H9 (cell line): ENCODE measurements at regions not wholly inside any gene's neighbourhood (a gene's known extent, or its start where the extent isn't known, plus 50 kb on each side); places are given as distances from the start of the nearest gene placed in this dataset.

ENCODE experiments used
- DNase-seq: peaks from one replicate; pipeline ENCODE4 v3.0.0-alpha.2; 2017
- H2AFZ ChIP-seq: one replicate; pipeline ENCODE4 v1.6.1; 2013; ENCODE audit warnings: mild to moderate bottlenecking, low read length, control low read depth, moderate library complexity
- H2AK5ac ChIP-seq: 2 replicates; pipeline ENCODE4 v1.6.1; 2013; ENCODE audit warnings: low read length, control low read depth, mixed read lengths; ENCODE audit not compliant: insufficient read length
- H2BK120ac ChIP-seq: one replicate; pipeline ENCODE4 v1.6.1; 2013; ENCODE audit warnings: low read depth, mild to moderate bottlenecking, low read length, control low read depth, inconsistent platforms; ENCODE audit not compliant: poor library complexity, severe bottlenecking
- H2BK12ac ChIP-seq: 2 replicates; pipeline ENCODE4 v1.6.1; 2013; ENCODE audit warnings: low read length, control low read depth, mixed read lengths, low read depth; ENCODE audit not compliant: insufficient read length
- H2BK15ac ChIP-seq: 2 replicates; pipeline ENCODE4 v1.6.1; 2013; ENCODE audit warnings: low read depth, low read length, control low read depth
- H2BK20ac ChIP-seq: one replicate; pipeline ENCODE4 v1.6.1; 2013; ENCODE audit warnings: low read depth, mild to moderate bottlenecking, low read length, control low read depth, inconsistent platforms; ENCODE audit not compliant: poor library complexity, severe bottlenecking
- H2BK5ac ChIP-seq: 2 replicates; pipeline ENCODE4 v1.6.1; 2013; ENCODE audit warnings: low read length, control low read depth, mixed read lengths; ENCODE audit not compliant: insufficient read length
- H3K14ac ChIP-seq: 2 replicates; pipeline ENCODE4 v1.6.1; 2013; ENCODE audit warnings: low read length, control low read depth; ENCODE audit not compliant: insufficient read depth
- H3K18ac ChIP-seq: 2 replicates; pipeline ENCODE4 v1.6.1; 2013; ENCODE audit warnings: low read depth, mild to moderate bottlenecking, mixed read lengths, low read length, control low read depth; ENCODE audit not compliant: insufficient read length
- H3K23ac ChIP-seq: 2 replicates; pipeline ENCODE4 v1.6.1; 2013; ENCODE audit warnings: low read length, control low read depth, mixed read lengths, low read depth; ENCODE audit not compliant: insufficient read length
- H3K23me2 ChIP-seq: 2 replicates; pipeline ENCODE4 v1.6.1; 2013; ENCODE audit warnings: low read depth, mild to moderate bottlenecking, mixed read lengths, low read length, control low read depth; ENCODE audit not compliant: insufficient read length, poor library complexity, severe bottlenecking
- H3K27ac ChIP-seq: 2 replicates; pipeline ENCODE4 v1.5.1; 2013; ENCODE audit warnings: low read length, control low read depth, mixed read lengths, low read depth; ENCODE audit not compliant: insufficient read length
- H3K27me3 ChIP-seq: 2 replicates; pipeline ENCODE4 v1.6.1; 2013; ENCODE audit warnings: low read length, control low read depth, inconsistent platforms; ENCODE audit not compliant: insufficient read depth
- H3K4ac ChIP-seq: 2 replicates; pipeline ENCODE4 v1.6.1; 2013; ENCODE audit warnings: low read depth, mild to moderate bottlenecking, control low read depth, inconsistent platforms, low read length, moderate library complexity
- H3K4me1 ChIP-seq: 2 replicates; pipeline ENCODE4 v1.6.1; 2013; ENCODE audit warnings: low read length, control low read depth, inconsistent platforms; ENCODE audit not compliant: insufficient read depth
- H3K4me2 ChIP-seq: 2 replicates; pipeline ENCODE4 v1.6.1; 2013; ENCODE audit warnings: low read length, control low read depth, mixed read lengths; ENCODE audit not compliant: insufficient read length, insufficient read depth
- H3K56ac ChIP-seq: 2 replicates; pipeline ENCODE4 v1.6.1; 2013; ENCODE audit warnings: low read depth, mild to moderate bottlenecking, mixed read lengths, low read length, control low read depth; ENCODE audit not compliant: insufficient read length
- H3K79me1 ChIP-seq: 2 replicates; pipeline ENCODE4 v1.6.1; 2013; ENCODE audit warnings: low read depth, mild to moderate bottlenecking, moderate library complexity, low read length, control low read depth, inconsistent platforms; ENCODE audit not compliant: insufficient read depth, poor library complexity, severe bottlenecking
- H3K79me2 ChIP-seq: 2 replicates; pipeline ENCODE4 v1.6.1; 2013; ENCODE audit warnings: low read length, control low read depth, inconsistent platforms; ENCODE audit not compliant: insufficient read depth
- H3K9ac ChIP-seq: 2 replicates; pipeline ENCODE4 v1.6.1; 2013; ENCODE audit warnings: low read length, control low read depth, mixed read lengths; ENCODE audit not compliant: insufficient read length; ENCODE audit errors: extremely low read depth
- H3K9me3 ChIP-seq: one replicate; pipeline ENCODE4 v1.6.1; 2013; ENCODE audit warnings: low read depth, low read length, inconsistent platforms; ENCODE audit not compliant: control insufficient read depth
- H3T11ph ChIP-seq: one replicate; pipeline ENCODE4 v1.6.1; 2013; ENCODE audit warnings: mild to moderate bottlenecking, low read length, control low read depth, inconsistent platforms
- H4K20me1 ChIP-seq: one replicate; pipeline ENCODE4 v1.6.1; 2013; ENCODE audit not compliant: control insufficient read depth, insufficient read length, insufficient read depth
- H4K5ac ChIP-seq: 2 replicates; pipeline ENCODE4 v1.6.1; 2013; ENCODE audit warnings: low read depth, mild to moderate bottlenecking, mixed read lengths, low read length, control low read depth; ENCODE audit not compliant: insufficient read length
- H4K8ac ChIP-seq: replicated peaks from 2 replicates; pipeline ENCODE4 v1.6.1; 2013; ENCODE audit warnings: low read length, control low read depth, mixed read lengths, low read depth; ENCODE audit not compliant: insufficient read length
- H4K91ac ChIP-seq: 2 replicates; pipeline ENCODE4 v1.6.1; 2013; ENCODE audit warnings: low read depth, mild to moderate bottlenecking, moderate library complexity, mixed read lengths, low read length, control low read depth; ENCODE audit not compliant: insufficient read length
- H3K27ac Mint-ChIP-seq, 3 experiments: 2 replicates in 2 of 3; 3 replicates in 1 of 3; pipeline ENCODE4 v1.8.0; 2020 to 2021; ENCODE audit warnings: mixed read lengths in 3 of 3, mild to moderate bottlenecking in 1 of 3, moderate library complexity in 1 of 3
- H3K27me3 Mint-ChIP-seq: 2 replicates; pipeline ENCODE4 v1.8.0; 2021; ENCODE audit warnings: low read depth, mild to moderate bottlenecking, moderate library complexity, mixed read lengths
- H3K36me3 Mint-ChIP-seq, 3 experiments: 2 replicates in 2 of 3; 3 replicates in 1 of 3; pipeline ENCODE4 v1.8.0; 2020 to 2021; ENCODE audit warnings: low read depth in 3 of 3, mixed read lengths in 3 of 3; ENCODE audit not compliant: insufficient read depth in 1 of 3
- H3K4me1 Mint-ChIP-seq, 2 experiments: 2 replicates each; pipeline ENCODE4 v1.8.0; 2020; ENCODE audit warnings: mixed read lengths in 2 of 2
- H3K4me3 Mint-ChIP-seq, 2 experiments: 2 replicates in 1 of 2; 3 replicates in 1 of 2; pipeline ENCODE4 v1.8.0; 2020 to 2021; ENCODE audit warnings: mild to moderate bottlenecking in 2 of 2, mixed read lengths in 2 of 2, moderate library complexity in 1 of 2
- H3K9me3 Mint-ChIP-seq, 2 experiments: 2 replicates in 1 of 2; 3 replicates in 1 of 2; pipeline ENCODE4 v1.8.0; 2020; ENCODE audit warnings: mild to moderate bottlenecking in 2 of 2, mixed read lengths in 2 of 2, moderate library complexity in 1 of 2
- WGBS: extraction: QIAGEN DNeasy Blood & Tissue Kit; methylation state at CpG from one replicate; pipeline ENCODE4 v1.1.7; 2013; ENCODE audit warnings: missing lambda C conversion rate, low lambda C conversion rate, mixed read lengths; ENCODE audit not compliant: insufficient read length; ENCODE audit errors: extremely low coverage; 5-methylcytosine and 5-hydroxymethylcytosine counted together
- TF ChIP-seq, protein P1 (sequence below): fragments of 200-600 bp; sonication (generic); conservative IDR thresholded peaks from 3 replicates; pipeline ENCODE4 v1.8.0; 2021; ENCODE audit warnings: antibody characterized with exemption, mild to moderate bottlenecking

DNA sequence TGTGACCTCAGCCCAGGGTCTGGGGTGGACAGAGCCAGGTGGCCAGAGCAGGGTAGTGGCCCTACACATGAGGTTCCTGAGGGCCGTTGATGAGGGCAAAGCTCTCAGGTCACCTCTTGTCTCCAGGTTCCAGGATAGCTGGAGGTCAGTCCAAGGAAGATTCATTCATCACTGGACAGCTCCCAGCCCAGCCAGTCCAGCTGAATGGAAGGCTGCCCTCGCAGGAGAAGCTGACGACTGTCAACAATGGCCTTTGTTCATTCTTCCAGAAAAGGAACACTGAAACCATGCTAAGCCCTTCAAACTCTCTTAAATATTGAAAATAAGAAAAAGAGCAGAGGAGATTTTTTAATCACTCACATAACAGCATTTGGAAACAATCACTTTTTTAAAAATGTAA, 169.7 kb upstream of the TBCA start:
- no peak overlapping the region for H2BK120ac ChIP-seq
- no peak overlapping the region for H3K4me2 ChIP-seq
- no peak overlapping the region for H3K9ac ChIP-seq
- Mint-ChIP-seq H3K4me3 (no peak overlapping the region), H3K27me3 (peaks cover 78% of the 10 kb centered on the region), H3K4me1 (no peaks in the 10 kb centered on the region), H3K27ac (no peak overlapping the region), H3K36me3 (no peaks in the 10 kb centered on the region), H3K9me3 (peaks cover 0 to under 1% of the 10 kb centered on the region in 2 experiments; a peak in 1 of 5 replicates)
- no CpG with 5 or more reads among the region's 3 CpGs for WGBS
- H2BK5ac ChIP-seq: no peak overlapping the region
- H2BK15ac ChIP-seq: no peak overlapping the region
- H2BK12ac ChIP-seq: no peak overlapping the region
- no peak overlapping the region for H2AK5ac ChIP-seq
- TF ChIP-seq, protein P1, sequence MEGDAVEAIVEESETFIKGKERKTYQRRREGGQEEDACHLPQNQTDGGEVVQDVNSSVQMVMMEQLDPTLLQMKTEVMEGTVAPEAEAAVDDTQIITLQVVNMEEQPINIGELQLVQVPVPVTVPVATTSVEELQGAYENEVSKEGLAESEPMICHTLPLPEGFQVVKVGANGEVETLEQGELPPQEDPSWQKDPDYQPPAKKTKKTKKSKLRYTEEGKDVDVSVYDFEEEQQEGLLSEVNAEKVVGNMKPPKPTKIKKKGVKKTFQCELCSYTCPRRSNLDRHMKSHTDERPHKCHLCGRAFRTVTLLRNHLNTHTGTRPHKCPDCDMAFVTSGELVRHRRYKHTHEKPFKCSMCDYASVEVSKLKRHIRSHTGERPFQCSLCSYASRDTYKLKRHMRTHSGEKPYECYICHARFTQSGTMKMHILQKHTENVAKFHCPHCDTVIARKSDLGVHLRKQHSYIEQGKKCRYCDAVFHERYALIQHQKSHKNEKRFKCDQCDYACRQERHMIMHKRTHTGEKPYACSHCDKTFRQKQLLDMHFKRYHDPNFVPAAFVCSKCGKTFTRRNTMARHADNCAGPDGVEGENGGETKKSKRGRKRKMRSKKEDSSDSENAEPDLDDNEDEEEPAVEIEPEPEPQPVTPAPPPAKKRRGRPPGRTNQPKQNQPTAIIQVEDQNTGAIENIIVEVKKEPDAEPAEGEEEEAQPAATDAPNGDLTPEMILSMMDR: no peak
- no peak overlapping the region for H2AFZ ChIP-seq
- H3K14ac ChIP-seq: no peak overlapping the region
- H3K79me2 ChIP-seq: no peaks in the 10 kb centered on the region
- H3K27ac ChIP-seq: no peak overlapping the region
- H4K91ac ChIP-seq: no peak overlapping the region
- H3K56ac ChIP-seq: no peak overlapping the region
- H3K4ac ChIP-seq: no peak overlapping the region
- no peak overlapping the region for H4K5ac ChIP-seq
- no peaks in the 10 kb centered on the region for H3K9me3 ChIP-seq
- H4K20me1 ChIP-seq: no peaks in the 10 kb centered on the region
- H4K8ac ChIP-seq: no peak overlapping the region
- H3K18ac ChIP-seq: no peak overlapping the region
- H3K27me3 ChIP-seq: no peaks in the 10 kb centered on the region
- no peaks in the 10 kb centered on the region for H3K4me1 ChIP-seq
- no peak for DNase-seq
- H3K79me1 ChIP-seq: no peaks in the 10 kb centered on the region
- no peak overlapping the region for H2BK20ac ChIP-seq
- H3T11ph ChIP-seq: no peak overlapping the region
- H3K23me2 ChIP-seq: no peaks in the 10 kb centered on the region
- H3K23ac ChIP-seq: no peak overlapping the region
